ENCODE measurements at regions not wholly inside any gene's neighbourhood (a gene's known extent, or its start where the extent isn't known, plus 50 kb on each side); places are given as distances from the start of the nearest gene placed in this dataset.
A peak's percentile ranks its signal among the peaks of the same experiment; 100 is the strongest.

- DNase-seq (ENCODE audit: low spot score): peak; percentile 49
Observed at GRCh38 chr15:39125226-39125625, 455.7 kb upstream of the THBS1 start.

GRCh38 chr15:39125904-39126303, 455.0 kb upstream of the THBS1 start:
- DNase-seq (ENCODE audit: low spot score): peak; percentile 73

DNA sequence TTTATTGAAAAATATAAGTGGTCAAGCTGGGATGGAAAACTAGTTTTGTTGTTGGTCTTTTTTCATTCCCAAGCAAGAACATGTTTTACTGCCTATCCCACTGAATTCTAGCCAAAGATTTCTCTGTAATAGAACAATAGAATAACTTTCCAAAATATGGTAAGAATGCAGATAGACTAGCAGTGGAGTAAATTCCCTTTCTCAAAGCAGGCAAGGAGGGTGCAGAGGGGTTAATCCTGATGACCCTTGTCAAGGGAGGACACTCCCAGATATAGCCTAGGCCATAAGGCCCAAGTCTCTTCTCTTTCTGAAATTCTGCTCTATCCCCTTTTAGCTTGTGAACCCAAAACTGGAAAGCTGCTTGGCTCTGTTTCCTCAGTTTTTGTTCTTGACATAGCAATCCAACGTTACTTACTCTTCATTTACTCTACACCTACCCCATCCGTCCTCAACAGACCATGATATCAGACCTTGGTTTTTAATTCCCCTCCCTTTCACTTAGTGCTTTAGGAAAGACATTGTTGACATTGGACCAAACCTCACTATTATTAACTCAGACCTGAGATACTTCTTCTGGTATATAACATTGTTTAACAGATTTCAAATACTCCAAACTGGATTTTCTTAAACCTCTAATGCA, 453.6 kb upstream of the THBS1 start:
- DNase-seq (ENCODE audit: low spot score): peak; percentile 32

DNA sequence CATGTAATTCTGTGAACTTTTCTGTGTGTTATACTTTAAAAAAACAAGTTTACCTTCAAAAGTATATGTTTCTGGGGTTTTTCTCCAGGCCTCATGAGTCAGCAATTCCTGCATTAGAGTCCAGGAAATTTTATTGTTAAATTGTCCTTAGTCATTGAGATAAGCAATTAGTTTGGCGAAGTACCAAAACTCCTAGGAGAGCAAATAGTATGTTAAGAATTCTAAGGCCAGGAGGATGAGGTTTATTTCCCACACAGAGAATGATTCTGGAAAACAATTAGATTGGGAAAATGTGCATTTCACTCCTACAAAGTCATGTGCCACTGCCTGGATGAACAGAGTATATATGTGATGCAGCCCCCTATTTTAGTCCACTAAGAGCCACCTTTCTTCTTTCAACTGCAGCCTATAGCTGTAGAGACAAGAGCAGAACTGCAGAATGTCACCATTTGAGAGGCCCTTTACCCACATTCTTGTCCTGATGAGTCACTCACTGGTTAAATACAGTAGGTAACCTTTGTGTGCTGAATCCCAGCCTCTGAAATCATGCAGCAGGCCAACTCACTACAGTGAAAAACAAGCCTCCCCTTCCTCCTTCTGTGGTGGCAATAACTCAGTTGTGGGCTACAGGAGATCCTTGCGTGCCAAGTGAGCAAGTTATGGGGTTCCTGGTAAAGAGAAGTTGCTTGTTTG, 452.8 kb upstream of the THBS1 start:
- peak; percentile 98 for DNase-seq (ENCODE audit: low spot score)

GRCh38 chr15:39128746-39129145, 452.1 kb upstream of the THBS1 start:
- peak; percentile 43 for DNase-seq (ENCODE audit: low spot score)

GRCh38 chr15:39130556-39131379, 450.1 kb upstream of the THBS1 start:
- peak; percentile 83 for DNase-seq (ENCODE audit: low spot score)

DNA sequence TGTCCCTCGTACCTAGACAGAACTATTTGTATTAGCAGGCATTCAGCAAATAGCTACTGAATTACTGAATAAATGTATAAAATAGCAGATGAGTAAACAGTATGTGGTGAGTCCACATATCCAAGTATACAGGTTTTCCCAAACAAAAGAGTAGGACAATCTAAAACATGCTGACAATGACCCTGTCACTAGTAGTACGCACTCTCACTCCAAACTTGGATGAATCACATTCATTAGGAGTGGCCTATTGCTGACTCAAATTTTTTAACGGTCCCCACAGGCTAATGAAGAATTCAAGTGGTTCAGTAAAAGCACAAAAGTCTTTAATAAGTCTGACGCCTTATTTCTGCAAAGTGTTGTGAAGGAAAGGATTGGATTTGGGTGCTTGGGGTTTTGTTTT, 449.3 kb upstream of the THBS1 start:
- peak; percentile 19 for DNase-seq (ENCODE audit: low spot score)

- no peak for DNase-seq (ENCODE audit: low spot score)
Observed at GRCh38 chr15:39132070-39132469, 448.8 kb upstream of the THBS1 start.

DNA sequence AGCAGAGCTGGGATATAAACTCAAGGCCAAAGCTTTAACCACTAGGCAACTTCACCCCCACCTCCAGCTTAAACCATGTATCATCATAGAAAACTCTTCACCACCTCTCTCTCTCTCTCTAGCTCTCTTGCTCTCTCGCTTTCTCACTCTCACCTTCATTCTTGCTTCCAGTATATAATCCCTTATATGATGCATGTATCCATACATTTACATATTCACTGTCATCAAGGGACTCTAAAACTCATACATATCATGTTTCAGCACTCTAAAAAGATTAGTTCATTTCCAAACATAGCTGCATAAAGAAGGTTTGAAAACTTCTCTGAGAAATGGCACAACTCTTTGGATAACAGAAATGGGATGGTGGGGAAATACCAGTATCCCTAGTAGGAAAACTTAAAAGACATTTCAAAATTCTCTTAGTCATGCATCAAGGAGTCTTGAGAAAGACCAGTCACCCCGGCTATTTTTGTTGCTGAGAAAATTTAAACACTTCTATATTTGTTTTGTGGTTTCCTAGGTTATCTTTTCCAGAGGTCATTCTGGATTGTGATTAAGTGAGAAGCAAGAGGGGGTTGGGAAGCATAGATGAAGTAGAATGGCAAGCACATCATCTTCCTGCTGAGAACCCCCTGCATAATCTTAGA, 447.8 kb upstream of the THBS1 start:
- DNase-seq (ENCODE audit: low spot score): peak; percentile 91

- no peak for DNase-seq (ENCODE audit: low spot score)
Observed at GRCh38 chr15:39134282-39134681, 446.6 kb upstream of the THBS1 start.

GRCh38 chr15:39135989-39136388, 444.9 kb upstream of the THBS1 start:
- peak; percentile 97 for DNase-seq (ENCODE audit: low spot score)

GRCh38 chr15:39139431-39140059, 441.3 kb upstream of the THBS1 start:
- no peak for DNase-seq (ENCODE audit: low spot score)

- DNase-seq (ENCODE audit: low spot score): peak; percentile 62
Observed at GRCh38 chr15:39140060-39140604, 440.7 kb upstream of the THBS1 start.

GRCh38 chr15:39142500-39142899, 438.4 kb upstream of the THBS1 start:
- no peak for DNase-seq (ENCODE audit: low spot score)

DNA sequence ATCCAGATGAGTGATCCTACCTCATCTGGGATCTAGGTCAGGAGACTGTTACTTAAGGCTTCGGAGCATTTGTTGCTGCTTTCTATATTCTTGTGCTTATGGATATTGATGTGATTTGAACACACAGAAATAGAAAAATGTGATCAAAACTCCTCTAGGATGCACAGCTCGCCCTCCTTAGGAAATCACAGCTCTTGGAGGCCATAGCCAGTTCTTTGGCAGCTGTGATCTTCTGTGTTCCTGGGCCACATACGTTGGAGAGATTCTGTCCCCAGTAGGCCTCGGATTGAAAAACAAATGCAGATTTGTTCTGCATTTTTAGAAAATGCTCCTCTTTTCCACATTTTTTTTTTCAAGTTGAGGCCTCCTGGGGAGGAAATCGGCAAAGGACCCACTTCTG, 437.4 kb upstream of the THBS1 start:
- no peak for DNase-seq (ENCODE audit: low spot score)

GRCh38 chr15:39144051-39144450, 436.8 kb upstream of the THBS1 start:
- no peak for DNase-seq (ENCODE audit: low spot score)

- DNase-seq (ENCODE audit: low spot score): no peak
Observed at GRCh38 chr15:39144613-39145499, 436.0 kb upstream of the THBS1 start.

DNA sequence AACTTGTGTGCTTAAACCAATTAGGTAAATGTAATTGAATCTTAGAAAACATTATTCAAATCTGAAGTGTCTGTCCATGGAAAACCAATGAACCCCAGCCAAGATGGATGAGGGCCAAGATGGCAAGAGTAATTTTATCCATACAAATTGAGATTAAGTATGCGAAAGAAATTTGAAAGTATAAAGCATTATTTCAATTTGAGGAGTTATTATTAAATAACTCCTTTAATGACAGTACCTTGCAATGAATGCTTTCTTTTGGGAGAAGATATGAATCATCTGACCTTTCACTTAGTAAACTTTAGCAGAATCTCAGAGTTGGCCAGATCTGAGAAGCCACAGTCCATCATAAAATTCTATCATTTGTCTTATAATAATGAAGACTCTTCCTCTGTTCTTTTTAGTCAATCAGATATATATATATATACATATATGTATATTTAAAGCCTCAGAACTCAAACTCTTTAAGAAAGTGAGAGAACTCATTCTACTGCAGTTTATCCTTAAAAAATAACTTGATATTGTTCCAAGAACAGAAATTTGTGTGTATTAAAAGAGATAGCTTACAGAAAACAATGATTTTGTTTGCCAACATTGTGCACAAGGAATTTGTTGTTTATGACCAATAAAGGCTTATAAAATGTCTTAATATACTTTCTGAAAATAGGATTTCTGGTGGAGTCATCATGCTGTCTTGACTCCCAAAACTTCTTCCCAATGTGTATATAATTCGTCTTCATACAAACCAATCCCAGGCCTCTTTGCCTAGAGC, 434.8 kb upstream of the THBS1 start:
- DNase-seq (ENCODE audit: low spot score): no peak

GRCh38 chr15:39149636-39150150, 431.2 kb upstream of the THBS1 start:
- no peak for DNase-seq (ENCODE audit: low spot score)

- DNase-seq (ENCODE audit: low spot score): no peak
Observed at GRCh38 chr15:39151545-39151944, 429.3 kb upstream of the THBS1 start.
